Peyer's patch (tissue), 4 donors: ENCODE measurements at regions not wholly inside any gene's neighbourhood (a gene's known extent, or its start where the extent isn't known, plus 50 kb on each side); places are given as distances from the start of the nearest gene placed in this dataset.

Experiments used
- CTCF ChIP-seq, 6 experiments: fragments of 450-650 bp in 4 of 6; fragments of 200-600 bp in 2 of 6; sonication (generic) in 1 of 6; IDR thresholded peaks; one replicate each; pipeline ENCODE4 v1.5.1; 2017 to 2019; ENCODE audit warnings: antibody characterized with exemption in 6 of 6, mild to moderate bottlenecking in 3 of 6, moderate library complexity in 1 of 6
- POLR2A ChIP-seq, 2 donors: fragments of 450-650 bp; IDR thresholded peaks; one replicate each; pipeline ENCODE4 v1.5.1; 2017; ENCODE audit warnings: antibody characterized with exemption in 2 of 2, mild to moderate bottlenecking in 2 of 2, moderate library complexity in 2 of 2

- TF ChIP-seq CTCF (IDR thresholded peaks at IDR 0.05), result no peak
- no peak for TF ChIP-seq POLR2A (IDR thresholded peaks at IDR 0.05)
Observed at GRCh38 chr17:31752584-31752983, 106.5 kb downstream of the COPRS start.
